Lower lobe of right lung (tissue), 2 donors: ENCODE measurements at regions not wholly inside any gene's neighbourhood (a gene's known extent, or its start where the extent isn't known, plus 50 kb on each side); places are given as distances from the start of the nearest gene placed in this dataset.

Experiments used
- ATAC-seq, 2 donors: fragments of 200-7000 bp; cut with Tn5 transposase; one replicate each; pipeline ENCODE4 v1.9.1; 2020 to 2022; ENCODE audit warnings: mild to moderate bottlenecking in 2 of 2, moderate library complexity in 2 of 2
- DNase-seq: peaks from one replicate; pipeline ENCODE4 v3.0.0-alpha.2; 2020
- H3K27ac ChIP-seq: fragments of 200-600 bp; one replicate; pipeline ENCODE4 v1.8.0; 2022
- H3K27me3 ChIP-seq: fragments of 200-600 bp; one replicate; pipeline ENCODE4 v1.8.0; 2022; ENCODE audit warnings: low read depth
- H3K36me3 ChIP-seq: fragments of 200-600 bp; one replicate; pipeline ENCODE4 v1.8.0; 2022; ENCODE audit warnings: mild to moderate bottlenecking
- H3K4me1 ChIP-seq: fragments of 200-600 bp; one replicate; pipeline ENCODE4 v1.8.0; 2022
- H3K4me3 ChIP-seq: fragments of 200-600 bp; one replicate; pipeline ENCODE4 v1.8.0; 2022; ENCODE audit warnings: mild to moderate bottlenecking
- H3K9me3 ChIP-seq: fragments of 200-600 bp; one replicate; pipeline ENCODE4 v1.8.0; 2022
- CTCF ChIP-seq: fragments of 200-600 bp; IDR thresholded peaks from one replicate; pipeline ENCODE4 v1.8.0; 2022; ENCODE audit warnings: antibody characterized with exemption, mild to moderate bottlenecking
- intact Hi-C: fragments of 100-400 bp; cut with DNase I; formaldehyde crosslinking; loops from one replicate; pipeline ENCODE4 v1.11.0; 2022
- donor health status: DM: no; HTN: yes; CAD: no; lungs with severe emphysema.

- Histone ChIP-seq H3K27me3 (no peaks in the 10 kb centered on the region), H3K4me1 (peaks cover 10% of the 10 kb centered on the region), H3K4me3 (no peak overlapping the region), H3K9me3 (no peaks in the 10 kb centered on the region), H3K36me3 (no peaks in the 10 kb centered on the region), H3K27ac (no peak overlapping the region)
- intact Hi-C loops = no loop called here
- DNase-seq (no peak), ATAC-seq (no peak)
- no peak for TF ChIP-seq CTCF
Observed at GRCh38 chr3:34013818-34014570, 215.6 kb downstream of the PDCD6IP start.

- H3K27ac ChIP-seq = no peak overlapping the region
- H3K9me3 ChIP-seq = no peaks in the 10 kb centered on the region
- no peak for DNase-seq
- H3K4me1 ChIP-seq = peaks cover 10% of the 10 kb centered on the region
- no peaks in the 10 kb centered on the region for H3K36me3 ChIP-seq
- no peak for ATAC-seq
- H3K27me3 ChIP-seq = no peaks in the 10 kb centered on the region
- no peak for TF ChIP-seq CTCF
- intact Hi-C loops = no loop called here
- no peak overlapping the region for H3K4me3 ChIP-seq
Observed at GRCh38 chr3:34015204-34016142, 217.0 kb downstream of the PDCD6IP start.

- DNase-seq (no peak), ATAC-seq (no peak)
- Histone ChIP-seq H3K4me3 (no peak overlapping the region), H3K36me3 (no peaks in the 10 kb centered on the region), H3K9me3 (no peaks in the 10 kb centered on the region), H3K27ac (no peak overlapping the region), H3K27me3 (no peaks in the 10 kb centered on the region), H3K4me1 (peaks cover 4% of the 10 kb centered on the region)
- TF ChIP-seq CTCF = no peak
- intact Hi-C loops = no loop called here
Observed at GRCh38 chr3:34016925-34017587, 218.6 kb downstream of the PDCD6IP start.

- Histone ChIP-seq H3K36me3 (no peaks in the 10 kb centered on the region), H3K9me3 (no peaks in the 10 kb centered on the region), H3K4me3 (no peak overlapping the region), H3K27ac (no peak overlapping the region), H3K27me3 (no peaks in the 10 kb centered on the region), H3K4me1 (no peaks in the 10 kb centered on the region)
- no peak for TF ChIP-seq CTCF
- no peak for ATAC-seq
- intact Hi-C loops = no loop called here
- no peak for DNase-seq
Observed at GRCh38 chr3:34017757-34018156, 219.3 kb downstream of the PDCD6IP start.

- H3K9me3 ChIP-seq = no peaks in the 10 kb centered on the region
- no peaks in the 10 kb centered on the region for H3K4me1 ChIP-seq
- ATAC-seq (no peak), DNase-seq (no peak)
- intact Hi-C loops = no loop called here
- no peaks in the 10 kb centered on the region for H3K27me3 ChIP-seq
- no peak overlapping the region for H3K4me3 ChIP-seq
- H3K27ac ChIP-seq = no peak overlapping the region
- no peak for TF ChIP-seq CTCF
- H3K36me3 ChIP-seq = no peaks in the 10 kb centered on the region
Observed at GRCh38 chr3:34019158-34019557, 220.7 kb downstream of the PDCD6IP start.
